GM19395 (cell line): ENCODE measurements at regions not wholly inside any gene's neighbourhood (a gene's known extent, or its start where the extent isn't known, plus 50 kb on each side); places are given as distances from the start of the nearest gene placed in this dataset.

ENCODE experiments used
- ATAC-seq: cut with Tn5 transposase; IDR thresholded peaks from one replicate; pipeline ENCODE4 v1.9.1; 2021; ENCODE audit warnings: mild to moderate bottlenecking, moderate library complexity; ENCODE audit not compliant: unreplicated experiment

DNA sequence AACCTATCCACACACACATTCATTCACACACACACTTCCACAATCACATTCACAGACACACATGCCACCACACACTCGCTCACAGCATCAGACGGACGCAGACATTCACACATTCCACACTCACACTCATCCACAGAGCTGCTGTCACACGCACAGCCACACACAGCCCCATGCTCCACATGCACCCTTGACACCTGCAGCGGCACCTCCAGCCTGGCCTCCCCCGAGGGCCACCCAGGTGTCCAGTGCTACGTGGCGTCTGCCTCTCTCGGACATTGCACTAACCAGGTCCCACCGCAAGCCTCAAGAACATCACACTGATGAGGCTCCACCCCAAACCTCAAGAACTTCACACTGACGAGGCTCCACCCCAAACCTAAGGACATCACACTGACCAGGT lies 155.2 kb downstream of the RBFOX3 start:
- no peak for ATAC-seq

DNA sequence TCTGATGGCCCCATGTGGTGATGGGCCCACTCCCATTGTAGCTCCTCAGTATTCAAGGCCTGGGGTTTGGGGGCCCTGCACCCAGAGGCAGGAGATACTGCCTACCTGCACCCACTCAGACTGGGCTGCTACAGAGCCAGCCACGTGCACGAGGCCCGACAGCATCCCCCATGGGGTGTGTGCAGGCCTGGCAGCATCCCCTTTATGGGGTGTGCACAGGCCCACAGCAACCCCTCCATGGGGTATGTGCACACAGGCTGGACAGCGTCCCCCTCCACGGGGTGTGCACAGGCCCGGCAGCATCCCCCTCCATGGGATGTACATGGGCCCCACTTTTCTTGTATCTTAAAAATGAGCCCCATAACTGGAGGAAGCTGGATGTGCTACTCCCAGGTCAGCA lies 156.0 kb downstream of the RBFOX3 start:
- no peak for ATAC-seq

DNA sequence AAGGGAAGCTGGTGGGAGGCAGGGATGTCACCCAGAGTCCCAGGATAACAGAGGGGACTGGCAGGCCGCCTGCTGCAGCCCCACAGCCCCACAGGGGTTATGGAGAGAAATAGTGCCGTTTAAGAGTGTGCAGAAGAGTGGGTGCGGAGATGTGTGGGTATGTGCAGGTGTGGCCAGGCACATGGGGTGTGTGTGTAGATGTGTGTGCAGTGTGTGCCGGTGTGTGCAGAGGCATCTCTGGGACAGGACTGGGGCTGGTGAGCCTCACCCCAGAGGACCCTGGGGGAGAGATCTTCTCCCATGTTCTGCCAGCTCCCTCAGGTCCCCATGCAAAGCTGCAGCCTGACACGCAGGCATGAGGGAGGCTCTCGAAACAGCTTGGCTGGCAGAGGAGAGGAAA lies 157.4 kb downstream of the RBFOX3 start:
- ATAC-seq: no peak

- no peak for ATAC-seq
These were observed 158.1 kb downstream of the RBFOX3 start for GRCh38 chr17:79452706-79453105.

DNA sequence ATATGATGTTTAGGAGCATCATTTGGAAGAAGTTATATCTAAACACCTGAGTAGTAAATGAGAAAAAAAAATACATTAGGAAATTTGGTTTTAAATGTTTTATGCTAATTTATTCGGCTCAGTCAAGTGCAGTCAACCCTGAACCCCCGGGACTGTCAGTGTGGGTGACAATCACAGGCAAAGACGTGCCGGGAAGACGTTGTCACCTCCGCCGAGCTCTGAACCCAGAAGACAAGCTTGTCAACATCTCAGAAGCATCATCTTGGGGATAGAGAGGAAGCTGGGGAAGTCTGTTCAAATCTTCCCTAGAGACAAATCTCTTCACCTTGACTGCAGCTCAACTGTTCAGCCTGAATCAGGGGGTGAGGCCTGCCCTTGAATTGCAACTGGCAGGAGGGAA lies 159.7 kb downstream of the RBFOX3 start:
- no peak for ATAC-seq

GRCh38 chr17:79446399-79447009 lies 164.3 kb downstream of the RBFOX3 start:
- ATAC-seq: no peak

- no peak for ATAC-seq
These were observed 166.7 kb downstream of the RBFOX3 start for GRCh38 chr17:79444198-79444597.

- ATAC-seq: no peak
These were observed 167.8 kb downstream of the RBFOX3 start for GRCh38 chr17:79443026-79443425.

GRCh38 chr17:79441356-79442160 lies 169.3 kb downstream of the RBFOX3 start:
- no peak for ATAC-seq

DNA sequence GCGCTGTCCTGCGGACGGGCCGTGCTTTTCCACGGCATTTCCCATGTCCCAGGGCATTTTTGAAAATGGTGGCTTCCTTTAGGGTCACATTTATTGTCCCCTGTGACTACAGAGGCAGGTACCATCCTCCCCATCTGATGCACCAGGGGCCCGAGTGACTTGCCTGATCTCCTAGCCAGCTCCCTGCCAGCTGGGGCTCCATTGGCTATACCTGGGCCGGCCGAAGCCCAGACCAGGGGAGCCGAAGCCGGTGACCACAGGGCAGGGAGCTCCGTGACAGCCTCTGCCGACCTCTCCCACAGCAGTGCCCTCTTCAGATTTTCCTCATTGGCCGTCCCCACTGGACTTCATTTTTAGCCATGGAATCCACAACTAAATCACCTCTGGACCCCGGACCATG lies 170.6 kb downstream of the RBFOX3 start:
- no peak for ATAC-seq

DNA sequence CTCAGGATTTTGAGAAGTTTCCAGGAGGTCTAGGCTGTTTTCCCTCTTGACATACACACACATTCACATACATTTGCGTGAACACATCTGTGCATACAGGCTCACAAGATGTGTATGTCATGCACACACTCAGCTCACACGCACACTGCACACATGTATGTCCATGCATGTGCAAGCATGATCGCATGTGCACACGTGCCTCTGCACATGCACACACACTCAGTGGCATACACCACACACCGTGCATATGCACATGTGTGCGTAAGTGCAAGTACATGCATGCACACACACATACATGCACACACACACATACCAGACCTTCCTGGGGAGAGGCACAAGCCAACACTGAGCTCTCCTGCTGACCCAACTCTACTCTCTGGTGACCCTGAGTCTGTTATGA lies 171.4 kb downstream of the RBFOX3 start:
- ATAC-seq: no peak

GRCh38 chr17:79438546-79439334 lies 172.1 kb downstream of the RBFOX3 start:
- no peak for ATAC-seq

DNA sequence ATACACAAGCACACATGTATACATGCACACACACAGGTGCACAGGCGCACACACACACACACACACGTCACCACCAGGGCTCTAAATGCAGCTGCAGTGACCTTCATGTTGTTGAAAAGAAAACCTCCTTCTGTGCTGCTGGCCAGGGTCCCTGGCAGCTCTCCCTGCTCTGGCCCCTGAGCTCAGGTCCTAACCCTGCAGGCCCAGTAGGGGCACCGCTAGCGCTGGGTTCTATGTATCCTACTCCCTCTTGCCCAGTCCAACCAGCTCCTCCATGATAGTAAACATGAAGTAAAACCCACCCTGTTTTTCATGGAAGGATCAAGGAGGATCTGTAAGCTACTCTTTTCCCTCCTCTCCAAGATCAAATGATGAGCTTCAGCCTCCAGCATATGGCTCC lies 172.8 kb downstream of the RBFOX3 start:
- no peak for ATAC-seq

DNA sequence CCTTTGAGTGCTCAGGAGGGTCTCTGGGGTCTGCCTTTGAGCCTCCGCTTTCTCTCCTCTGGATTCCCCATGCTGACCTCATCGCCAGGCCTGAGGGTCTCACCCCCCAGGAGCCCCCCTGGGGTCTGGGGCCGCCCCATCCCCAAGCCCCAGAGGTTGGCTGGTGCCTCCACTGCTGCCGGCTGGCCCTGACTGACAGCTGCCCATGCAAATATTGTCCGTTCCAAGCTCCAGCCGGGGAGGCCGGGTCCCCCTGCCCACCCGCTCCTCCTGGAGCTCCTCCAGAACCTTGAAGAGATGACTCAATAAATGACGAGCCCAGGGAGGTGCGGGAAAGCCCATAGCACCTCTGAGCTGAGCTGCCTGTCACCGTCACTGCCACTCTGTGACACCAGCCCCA lies 173.8 kb downstream of the RBFOX3 start:
- no peak for ATAC-seq

GRCh38 chr17:79435962-79436361 lies 174.9 kb downstream of the RBFOX3 start:
- no peak for ATAC-seq

GRCh38 chr17:79435296-79435695 lies 175.6 kb downstream of the RBFOX3 start:
- no peak for ATAC-seq

- ATAC-seq: no peak
These were observed 176.6 kb downstream of the RBFOX3 start for GRCh38 chr17:79434215-79434614.

DNA sequence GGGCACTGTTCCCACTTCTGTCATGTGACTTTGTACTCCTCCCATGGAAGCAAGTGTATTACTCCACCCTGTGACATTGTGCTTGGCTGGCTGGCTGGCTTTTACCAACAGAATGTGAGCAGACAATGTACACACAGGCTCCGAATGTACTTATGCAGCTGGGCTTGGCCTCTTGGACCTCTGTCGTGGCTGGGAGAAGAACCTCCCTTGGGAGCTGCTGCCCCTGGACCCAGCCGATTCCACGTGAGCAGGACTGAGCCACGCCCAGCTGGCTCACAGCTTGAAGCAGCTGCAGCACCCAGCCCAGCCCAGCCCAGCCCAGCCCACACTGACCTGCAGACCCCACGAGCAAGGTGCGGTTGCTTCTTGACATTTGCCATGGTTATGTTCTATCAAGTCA lies 177.5 kb downstream of the RBFOX3 start:
- ATAC-seq: no peak

DNA sequence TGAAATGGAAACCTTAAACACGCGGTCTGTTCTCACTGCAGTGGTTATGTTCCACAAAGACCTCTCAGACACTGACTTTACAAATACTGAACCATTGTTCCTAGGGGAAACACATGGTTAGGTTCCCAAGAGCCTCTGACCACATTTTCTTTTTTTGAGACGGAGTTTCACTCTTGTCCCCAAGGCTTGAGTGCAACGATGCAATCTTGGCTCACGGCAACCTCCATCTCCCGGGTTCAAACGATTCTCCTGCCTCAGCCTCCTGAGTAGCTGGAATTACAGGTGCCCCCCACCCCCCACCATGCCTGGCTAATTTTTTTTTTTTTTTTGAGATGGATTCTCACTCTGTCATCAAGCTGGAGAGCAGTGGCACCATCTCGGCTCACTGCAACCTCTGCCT lies 179.7 kb downstream of the RBFOX3 start:
- ATAC-seq: no peak

- no peak for ATAC-seq
These were observed 180.9 kb downstream of the RBFOX3 start for GRCh38 chr17:79429864-79430494.

DNA sequence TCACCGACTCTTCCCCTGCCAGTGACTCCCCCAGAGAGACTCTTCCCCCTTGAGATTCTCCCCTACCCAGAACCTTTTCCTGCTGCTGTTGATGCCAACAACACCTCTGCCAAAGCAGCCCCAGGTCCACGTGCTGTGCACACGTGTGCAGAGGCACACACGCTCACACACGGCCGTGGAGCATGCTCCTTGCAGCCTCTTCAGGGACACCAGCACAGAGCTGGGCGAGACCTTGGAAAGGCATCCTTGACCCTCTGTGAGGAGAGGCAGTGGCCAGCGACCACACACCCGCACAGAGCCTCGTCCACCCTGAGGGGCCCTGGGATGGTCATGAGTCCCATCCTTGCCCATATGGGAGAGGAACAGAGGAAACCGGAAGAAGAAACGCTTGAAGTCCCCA lies 181.9 kb downstream of the RBFOX3 start:
- ATAC-seq: no peak
